Activated CD4-positive, alpha-beta T cell treated with anti-CD3 and anti-CD28 coated beads, Interleukin-2, amount 50 U/mL, for 24 hours (primary cell): ENCODE measurements at regions not wholly inside any gene's neighbourhood (a gene's known extent, or its start where the extent isn't known, plus 50 kb on each side); places are given as distances from the start of the nearest gene placed in this dataset.

Source experiments
- DNase-seq, 2 donors: peaks; one replicate each; pipeline ENCODE4 v3.0.0-alpha.2; 2020; ENCODE audit warnings: low read depth in 1 of 2, low spot score in 1 of 2

GRCh38 chr22:48257685-48258055 lies 1495.2 kb downstream of the TBC1D22A start:
- no peak for DNase-seq

GRCh38 chr22:48256776-48257684 lies 1494.6 kb downstream of the TBC1D22A start:
- DNase-seq, result no peak

GRCh38 chr22:48256041-48256739 lies 1493.7 kb downstream of the TBC1D22A start:
- DNase-seq, result no peak

- no peak for DNase-seq
Measured at GRCh38 chr22:48254311-48254873, 1491.9 kb downstream of the TBC1D22A start.

- no peak for DNase-seq
Measured at GRCh38 chr22:48253573-48253972, 1491.1 kb downstream of the TBC1D22A start.

GRCh38 chr22:48253136-48253535 lies 1490.7 kb downstream of the TBC1D22A start:
- DNase-seq, result no peak

- no peak for DNase-seq
Measured at GRCh38 chr22:48251629-48252028, 1489.2 kb downstream of the TBC1D22A start.

GRCh38 chr22:48250937-48251530 lies 1488.6 kb downstream of the TBC1D22A start:
- DNase-seq, result no peak

GRCh38 chr22:48250286-48250895 lies 1487.9 kb downstream of the TBC1D22A start:
- no peak for DNase-seq

GRCh38 chr22:48249713-48250268 lies 1487.3 kb downstream of the TBC1D22A start:
- DNase-seq, result no peak

GRCh38 chr22:48248901-48249455 lies 1486.5 kb downstream of the TBC1D22A start:
- DNase-seq, result no peak

GRCh38 chr22:48247829-48248228 lies 1485.4 kb downstream of the TBC1D22A start:
- DNase-seq, result no peak

GRCh38 chr22:48245196-48245485 lies 1482.7 kb downstream of the TBC1D22A start:
- DNase-seq, result no peak

- no peak for DNase-seq
Measured at GRCh38 chr22:48244388-48245195, 1482.1 kb downstream of the TBC1D22A start.

- DNase-seq, result no peak
Measured at GRCh38 chr22:48242461-48242864, 1480.0 kb downstream of the TBC1D22A start.

- DNase-seq, result no peak
Measured at GRCh38 chr22:48241658-48242057, 1479.2 kb downstream of the TBC1D22A start.

- DNase-seq, result no peak
Measured at GRCh38 chr22:48240935-48241230, 1478.4 kb downstream of the TBC1D22A start.

GRCh38 chr22:48240148-48240934 lies 1477.9 kb downstream of the TBC1D22A start:
- DNase-seq, result no peak

- DNase-seq, result no peak
Measured at GRCh38 chr22:48239461-48240147, 1477.2 kb downstream of the TBC1D22A start.
